Parathyroid adenoma (tissue), 2 donors: ENCODE measurements at regions not wholly inside any gene's neighbourhood (a gene's known extent, or its start where the extent isn't known, plus 50 kb on each side); places are given as distances from the start of the nearest gene placed in this dataset.

ENCODE experiments used
- H2AFZ ChIP-seq: fragments of 300-600 bp; sonication (generic); one replicate; pipeline ENCODE4 v1.7.0; 2017; ENCODE audit warnings: antibody characterized with exemption, mild to moderate bottlenecking
- H3K27ac ChIP-seq: fragments of 300-600 bp; sonication (generic); one replicate; pipeline ENCODE4 v1.7.0; 2017
- H3K27me3 ChIP-seq: fragments of 300-600 bp; sonication (generic); one replicate; pipeline ENCODE4 v1.7.0; 2017; ENCODE audit warnings: low read length; ENCODE audit not compliant: control insufficient read depth, insufficient read depth
- H3K36me3 ChIP-seq: fragments of 300-600 bp; sonication (generic); one replicate; pipeline ENCODE4 v1.7.0; 2017; ENCODE audit warnings: low read length; ENCODE audit not compliant: control insufficient read depth, insufficient read depth
- H3K4me1 ChIP-seq: fragments of 300-600 bp; sonication (generic); one replicate; pipeline ENCODE4 v1.7.0; 2017; ENCODE audit warnings: control low read depth
- H3K4me2 ChIP-seq: fragments of 300-600 bp; sonication (generic); one replicate; pipeline ENCODE4 v1.7.0; 2017; ENCODE audit warnings: low read length
- H3K4me3 ChIP-seq: fragments of 300-600 bp; sonication (generic); one replicate; pipeline ENCODE4 v1.7.0; 2017; ENCODE audit warnings: low read depth, low read length
- H3K79me2 ChIP-seq: fragments of 300-600 bp; sonication (generic); one replicate; pipeline ENCODE4 v1.7.0; 2017; ENCODE audit warnings: control low read depth
- H3K9ac ChIP-seq: fragments of 300-600 bp; sonication (generic); one replicate; pipeline ENCODE4 v1.7.0; 2017; ENCODE audit warnings: mild to moderate bottlenecking
- H3K9me3 ChIP-seq: fragments of 300-600 bp; sonication (generic); one replicate; pipeline ENCODE4 v1.7.0; 2017; ENCODE audit warnings: low read length; ENCODE audit not compliant: control insufficient read depth
- TF ChIP-seq, protein P1 (sequence below): fragments of 300-600 bp; sonication (generic); IDR thresholded peaks from one replicate; pipeline ENCODE4 v1.7.0; 2017; ENCODE audit warnings: antibody characterized with exemption, mild to moderate bottlenecking
- donor health status: primary hyperparathyroidism.

DNA sequence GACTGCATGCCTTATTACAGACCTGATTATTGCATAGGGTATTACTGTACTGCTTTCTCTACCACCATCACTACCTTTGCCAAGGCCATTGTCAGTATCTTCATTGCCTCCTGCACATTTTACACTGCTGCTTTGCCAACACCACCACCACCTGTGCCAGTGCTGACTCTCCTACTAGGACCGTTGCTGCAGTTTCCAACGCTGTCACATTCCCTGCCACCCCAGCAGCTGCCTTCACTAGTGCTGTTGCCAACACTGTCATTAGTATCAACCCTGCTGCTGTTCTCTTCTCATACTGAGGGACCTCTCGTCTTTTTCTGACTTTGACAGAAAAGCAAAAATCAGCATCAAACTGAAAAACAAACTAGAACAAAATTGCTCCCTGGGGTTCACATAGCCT lies 394.9 kb upstream of the B3GALT2 start:
- no peaks in the 10 kb centered on the region for H3K9me3 ChIP-seq
- no peak overlapping the region for H3K9ac ChIP-seq
- no peak overlapping the region for H3K4me2 ChIP-seq

DNA sequence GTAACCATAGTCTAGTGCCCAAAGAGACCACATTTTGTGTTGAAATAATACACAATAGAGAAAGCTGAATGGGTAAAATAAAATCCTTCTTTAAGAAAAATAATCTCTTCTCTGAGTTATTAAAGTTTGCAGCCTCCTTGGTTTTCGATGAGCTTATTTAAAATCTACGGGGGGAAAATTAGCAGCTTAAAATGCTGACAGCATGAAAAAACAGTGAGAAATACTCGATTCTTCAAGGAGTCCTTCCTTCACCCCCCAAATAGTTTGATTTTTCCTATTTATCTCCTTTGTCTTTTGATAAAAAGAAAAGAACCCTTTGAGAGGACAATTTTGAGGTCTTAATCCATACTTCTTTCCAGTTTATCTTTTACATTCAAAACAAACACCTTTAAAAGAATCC lies 394.0 kb upstream of the B3GALT2 start:
- H3K9ac ChIP-seq, result no peak overlapping the region
- H3K27me3 ChIP-seq, result no peaks in the 10 kb centered on the region
- TF ChIP-seq, protein P1, sequence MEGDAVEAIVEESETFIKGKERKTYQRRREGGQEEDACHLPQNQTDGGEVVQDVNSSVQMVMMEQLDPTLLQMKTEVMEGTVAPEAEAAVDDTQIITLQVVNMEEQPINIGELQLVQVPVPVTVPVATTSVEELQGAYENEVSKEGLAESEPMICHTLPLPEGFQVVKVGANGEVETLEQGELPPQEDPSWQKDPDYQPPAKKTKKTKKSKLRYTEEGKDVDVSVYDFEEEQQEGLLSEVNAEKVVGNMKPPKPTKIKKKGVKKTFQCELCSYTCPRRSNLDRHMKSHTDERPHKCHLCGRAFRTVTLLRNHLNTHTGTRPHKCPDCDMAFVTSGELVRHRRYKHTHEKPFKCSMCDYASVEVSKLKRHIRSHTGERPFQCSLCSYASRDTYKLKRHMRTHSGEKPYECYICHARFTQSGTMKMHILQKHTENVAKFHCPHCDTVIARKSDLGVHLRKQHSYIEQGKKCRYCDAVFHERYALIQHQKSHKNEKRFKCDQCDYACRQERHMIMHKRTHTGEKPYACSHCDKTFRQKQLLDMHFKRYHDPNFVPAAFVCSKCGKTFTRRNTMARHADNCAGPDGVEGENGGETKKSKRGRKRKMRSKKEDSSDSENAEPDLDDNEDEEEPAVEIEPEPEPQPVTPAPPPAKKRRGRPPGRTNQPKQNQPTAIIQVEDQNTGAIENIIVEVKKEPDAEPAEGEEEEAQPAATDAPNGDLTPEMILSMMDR, result no peak
- no peaks in the 10 kb centered on the region for H3K9me3 ChIP-seq
- H3K4me2 ChIP-seq, result no peak overlapping the region
- H3K36me3 ChIP-seq, result no peaks in the 10 kb centered on the region
- no peaks in the 10 kb centered on the region for H3K79me2 ChIP-seq
- H3K4me1 ChIP-seq, result no peaks in the 10 kb centered on the region
- no peak overlapping the region for H3K4me3 ChIP-seq
- H2AFZ ChIP-seq, result no peak overlapping the region
- no peak overlapping the region for H3K27ac ChIP-seq

More for the DNA sequence above, 394.9 kb upstream of the B3GALT2 start:
- TF ChIP-seq, protein P1, result no peak
- no peaks in the 10 kb centered on the region for H3K36me3 ChIP-seq
- H3K27ac ChIP-seq, result no peak overlapping the region
- H2AFZ ChIP-seq, result no peak overlapping the region
- no peaks in the 10 kb centered on the region for H3K79me2 ChIP-seq
- H3K4me3 ChIP-seq, result no peak overlapping the region
- H3K4me1 ChIP-seq, result no peaks in the 10 kb centered on the region
- H3K27me3 ChIP-seq, result no peaks in the 10 kb centered on the region

DNA sequence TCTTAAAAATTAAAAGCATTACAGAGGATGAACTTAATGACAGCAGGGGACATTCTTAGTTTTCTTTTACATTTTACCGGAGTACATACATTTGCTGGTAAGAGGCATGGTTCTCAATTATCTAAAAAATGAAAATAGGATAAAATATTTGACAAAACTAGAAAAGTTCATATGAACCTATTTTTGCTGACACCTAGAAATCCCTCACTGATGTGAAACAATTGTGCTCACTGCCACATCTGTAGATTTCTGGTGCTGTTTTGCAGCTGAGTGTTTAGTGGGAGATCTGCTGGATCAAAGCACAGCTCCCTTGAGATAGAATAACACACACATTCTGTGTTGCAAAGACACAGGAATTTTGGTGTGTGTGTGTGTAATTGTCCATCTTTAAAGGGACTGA lies 392.9 kb upstream of the B3GALT2 start:
- Histone ChIP-seq H3K27me3 (no peaks in the 10 kb centered on the region), H3K27ac (no peak overlapping the region), H3K4me2 (no peak overlapping the region), H3K9ac (no peak overlapping the region), H3K36me3 (no peaks in the 10 kb centered on the region), H3K79me2 (no peaks in the 10 kb centered on the region), H3K4me1 (no peaks in the 10 kb centered on the region), H3K4me3 (no peak overlapping the region), H3K9me3 (no peaks in the 10 kb centered on the region), H2AFZ (no peak overlapping the region)
- TF ChIP-seq, protein P1, result no peak

DNA sequence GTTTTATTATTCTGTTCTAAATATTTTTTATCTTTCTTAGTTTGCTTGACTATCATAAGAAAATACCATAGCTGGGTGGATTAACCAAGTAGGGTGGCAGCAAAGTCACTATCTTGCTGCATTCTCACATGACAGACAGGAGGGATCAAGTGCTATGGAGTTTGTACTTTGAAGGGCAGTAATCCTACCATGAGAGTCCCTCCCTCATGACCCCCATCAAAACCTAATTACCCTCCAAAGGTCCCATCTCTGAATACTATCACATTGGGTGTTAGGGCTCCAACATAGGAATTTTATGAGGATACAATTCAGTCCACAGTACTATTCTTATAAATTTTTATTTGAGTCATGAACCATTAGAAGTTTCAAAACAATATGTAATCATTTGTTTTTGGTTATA lies 388.5 kb upstream of the B3GALT2 start:
- Histone ChIP-seq H3K36me3 (no peaks in the 10 kb centered on the region), H3K9me3 (no peaks in the 10 kb centered on the region), H3K9ac (no peak overlapping the region), H3K4me1 (no peaks in the 10 kb centered on the region), H3K4me3 (no peak overlapping the region), H3K79me2 (no peaks in the 10 kb centered on the region), H3K27ac (no peak overlapping the region), H3K4me2 (no peak overlapping the region), H3K27me3 (no peaks in the 10 kb centered on the region), H2AFZ (no peak overlapping the region)
- TF ChIP-seq, protein P1, result no peak

DNA sequence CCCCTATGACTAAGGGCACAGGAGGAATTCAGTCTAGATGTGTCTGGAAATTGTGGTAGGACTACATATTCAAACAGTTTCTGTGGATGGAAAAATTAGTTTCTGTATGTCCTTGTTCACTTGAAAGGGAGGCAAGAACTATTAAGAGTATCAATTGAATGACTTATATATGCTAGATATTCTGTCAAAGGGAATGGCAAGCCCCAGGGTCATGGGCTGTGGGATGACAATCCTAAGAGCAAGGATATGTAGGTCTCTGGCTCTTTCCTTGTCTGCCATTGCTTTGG lies 383.5 kb upstream of the B3GALT2 start:
- no peak overlapping the region for H3K4me3 ChIP-seq
- H3K27ac ChIP-seq, result no peak overlapping the region
- no peaks in the 10 kb centered on the region for H3K27me3 ChIP-seq
- no peaks in the 10 kb centered on the region for H3K9me3 ChIP-seq
- H3K4me1 ChIP-seq, result no peaks in the 10 kb centered on the region
- H3K79me2 ChIP-seq, result no peaks in the 10 kb centered on the region
- H3K36me3 ChIP-seq, result no peaks in the 10 kb centered on the region
- no peak overlapping the region for H3K4me2 ChIP-seq
- TF ChIP-seq, protein P1, result no peak
- H3K9ac ChIP-seq, result no peak overlapping the region
- H2AFZ ChIP-seq, result no peak overlapping the region
